HFFc6 (cell line): ENCODE measurements at regions not wholly inside any gene's neighbourhood (a gene's known extent, or its start where the extent isn't known, plus 50 kb on each side); places are given as distances from the start of the nearest gene placed in this dataset.

Source experiments
- DNase-seq: peaks from one replicate; pipeline ENCODE4 v3.0.0-alpha.2; 2018
- H3K27ac Mint-ChIP-seq: 2 replicates; pipeline ENCODE4 v1.8.0; 2020; ENCODE audit warnings: mild to moderate bottlenecking, mixed read lengths
- H3K27me3 Mint-ChIP-seq: 2 replicates; pipeline ENCODE4 v1.8.0; 2021; ENCODE audit warnings: mild to moderate bottlenecking, moderate library complexity, mixed read lengths; ENCODE audit not compliant: insufficient read depth
- H3K36me3 Mint-ChIP-seq: 2 replicates; pipeline ENCODE4 v1.8.0; 2021; ENCODE audit warnings: low read depth, mixed read lengths
- H3K4me1 Mint-ChIP-seq: 2 replicates; pipeline ENCODE4 v1.8.0; 2020; ENCODE audit warnings: low read depth, mixed read lengths
- H3K4me3 Mint-ChIP-seq: 2 replicates; pipeline ENCODE4 v1.8.0; 2020; ENCODE audit warnings: mild to moderate bottlenecking, moderate library complexity, mixed read lengths
- H3K9me3 Mint-ChIP-seq: 2 replicates; pipeline ENCODE4 v1.8.0; 2020; ENCODE audit warnings: mild to moderate bottlenecking, mixed read lengths
- CTCF ChIP-seq: fragments of 200-600 bp; sonication (generic); IDR thresholded peaks from 2 replicates; pipeline ENCODE4 v1.5.0; 2021; ENCODE audit warnings: antibody characterized with exemption, mild to moderate bottlenecking

GRCh38 chr4:24190761-24191695 is 301.2 kb upstream of the PPARGC1A start:
- no peak for TF ChIP-seq CTCF

GRCh38 chr4:24188459-24188858 is 298.6 kb upstream of the PPARGC1A start:
- TF ChIP-seq CTCF: no peak
- H3K9me3 Mint-ChIP-seq: peaks cover 11% of the 10 kb centered on the region
- no peaks in the 10 kb centered on the region for H3K27me3 Mint-ChIP-seq

More at GRCh38 chr4:24190761-24191695, 301.2 kb upstream of the PPARGC1A start:
- Mint-ChIP-seq H3K27me3 (no peaks in the 10 kb centered on the region), H3K4me3 (no peak overlapping the region), H3K4me1 (no peaks in the 10 kb centered on the region), H3K36me3 (no peaks in the 10 kb centered on the region), H3K27ac (no peak overlapping the region), H3K9me3 (peaks cover 10% of the 10 kb centered on the region)
- DNase-seq: no peak

GRCh38 chr4:24186466-24186865 is 296.6 kb upstream of the PPARGC1A start:
- H3K27ac Mint-ChIP-seq: no peak overlapping the region
- TF ChIP-seq CTCF: no peak
- no peaks in the 10 kb centered on the region for H3K27me3 Mint-ChIP-seq
- no peak overlapping the region for H3K4me3 Mint-ChIP-seq
- H3K9me3 Mint-ChIP-seq: peaks cover 4% of the 10 kb centered on the region; the same call in 1 of the 2 replicates
- no peaks in the 10 kb centered on the region for H3K4me1 Mint-ChIP-seq
- no peaks in the 10 kb centered on the region for H3K36me3 Mint-ChIP-seq
- no peak for DNase-seq

More at GRCh38 chr4:24188459-24188858, 298.6 kb upstream of the PPARGC1A start:
- Mint-ChIP-seq H3K4me1 (no peaks in the 10 kb centered on the region), H3K36me3 (no peaks in the 10 kb centered on the region), H3K4me3 (no peak overlapping the region), H3K27ac (no peak overlapping the region)
- no peak for DNase-seq

GRCh38 chr4:24181005-24181404 is 291.2 kb upstream of the PPARGC1A start:
- Mint-ChIP-seq H3K27me3 (no peaks in the 10 kb centered on the region), H3K36me3 (no peaks in the 10 kb centered on the region), H3K9me3 (peaks cover 8% of the 10 kb centered on the region), H3K27ac (no peak overlapping the region), H3K4me1 (no peaks in the 10 kb centered on the region), H3K4me3 (no peak overlapping the region)
- no peak for TF ChIP-seq CTCF
- no peak for DNase-seq

- H3K27me3 Mint-ChIP-seq: no peaks in the 10 kb centered on the region
- peaks cover 5% of the 10 kb centered on the region for H3K9me3 Mint-ChIP-seq
- no peak for DNase-seq
- no peaks in the 10 kb centered on the region for H3K4me1 Mint-ChIP-seq
- no peaks in the 10 kb centered on the region; the same call in 1 of the 2 replicates for H3K36me3 Mint-ChIP-seq
- H3K4me3 Mint-ChIP-seq: no peak overlapping the region
- H3K27ac Mint-ChIP-seq: no peak overlapping the region
- TF ChIP-seq CTCF: no peak
These were observed 290.7 kb upstream of the PPARGC1A start for GRCh38 chr4:24180586-24180985.
